Right lobe of liver (tissue), 6 donors: ENCODE measurements at regions not wholly inside any gene's neighbourhood (a gene's known extent, or its start where the extent isn't known, plus 50 kb on each side); places are given as distances from the start of the nearest gene placed in this dataset.
"Not testable (repeated sequence)": the region's sequence is repeated elsewhere in the genome, so short reads cannot be mapped to it uniquely, and the experiment has no call there.

Experiments used
- ATAC-seq, 4 donors: fragments of 200-7000 bp; cut with Tn5 transposase; one replicate each; pipeline ENCODE4 v1.9.1; 2020; ENCODE audit warnings: mild to moderate bottlenecking in 4 of 4, moderate library complexity in 4 of 4
- DNase-seq, 3 donors: peaks; one replicate each; pipeline ENCODE4 v3.0.0-alpha.2; 2020
- H3K27ac ChIP-seq, 3 donors: fragments of 200-600 bp; one replicate each; pipeline ENCODE4 v1.8.0; 2022
- H3K27me3 ChIP-seq, 2 donors: fragments of 200-600 bp; one replicate each; pipeline ENCODE4 v1.8.0; 2022
- H3K36me3 ChIP-seq, 4 donors: fragments of 200-600 bp; sonication (generic) in 1 of 4; one replicate each; pipeline versions ENCODE4 v1.5.1 to v1.8.0; 2017 to 2022; ENCODE audit warnings: control low read depth in 1 of 4
- H3K4me1 ChIP-seq, 4 donors: fragments of 200-600 bp; sonication (generic) in 1 of 4; one replicate each; pipeline versions ENCODE4 v1.5.1 to v1.8.0; 2017 to 2022; ENCODE audit warnings: control low read depth in 1 of 4
- H3K4me3 ChIP-seq, 3 donors: fragments of 200-600 bp; one replicate each; pipeline ENCODE4 v1.8.0; 2022
- H3K9me3 ChIP-seq, 4 donors: fragments of 200-600 bp; sonication (generic) in 1 of 4; one replicate each; pipeline versions ENCODE4 v1.5.1 to v1.8.0; 2017 to 2022; ENCODE audit warnings: control low read depth in 1 of 4
- POLR2A ChIP-seq: fragments of 450-650 bp; IDR thresholded peaks from one replicate; pipeline ENCODE4 v1.6.1; 2017; ENCODE audit warnings: antibody characterized with exemption, mild to moderate bottlenecking
- WGBS: methylation state at CpG from one replicate; pipeline ENCODE4 v1.1.6; 2018; ENCODE audit warnings: low coverage, low lambda C conversion rate; ENCODE audit not compliant: insufficient coverage; ENCODE audit errors: missing lambda C conversion rate; 5-methylcytosine and 5-hydroxymethylcytosine counted together
- intact Hi-C, 2 donors: fragments of 100-400 bp; cut with DNase I; formaldehyde crosslinking; loops; one replicate each; pipeline versions ENCODE4 v1.11.2 to v1.14.1; 2022
- TF ChIP-seq, protein P1 (sequence below), 4 donors: fragments of 200-600 bp in 3 of 4; fragments of 450-650 bp in 1 of 4; IDR thresholded peaks; one replicate each; pipeline versions ENCODE4 v1.5.1 to v1.8.0; 2016 to 2022; ENCODE audit warnings: antibody characterized with exemption in 4 of 4, mild to moderate bottlenecking in 2 of 4
- donor health status: DM: no; HTN: yes; CAD: no.
- donor health status: DM: no; HTN: no; CAD: no.
- donor health status: DM: no; HTN: no; CAD: no.
- donor health status: DM: no; HTN: yes; CAD: no.
- donor health status: DM: no; HTN: yes; CAD: no.

DNA sequence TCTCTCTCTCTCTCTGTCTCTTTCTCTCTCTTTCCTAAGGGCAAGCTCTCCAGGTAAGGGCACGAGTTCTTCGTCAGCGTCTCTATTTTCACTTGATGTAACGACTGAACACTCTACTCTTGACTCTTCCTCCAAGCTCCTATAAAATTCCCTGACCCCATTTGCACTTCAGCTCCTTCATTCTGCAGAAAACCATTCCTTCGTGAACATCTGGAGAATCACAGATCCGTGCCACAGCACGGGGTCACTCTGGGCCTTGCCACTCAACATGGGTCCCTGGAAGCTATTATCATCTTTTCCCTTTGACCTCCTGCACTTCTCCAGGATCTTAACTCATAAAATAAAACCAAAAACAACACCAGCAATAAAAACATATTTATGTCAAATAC, 112.0 kb upstream of the LNX1 start:
- TF ChIP-seq, protein P1, sequence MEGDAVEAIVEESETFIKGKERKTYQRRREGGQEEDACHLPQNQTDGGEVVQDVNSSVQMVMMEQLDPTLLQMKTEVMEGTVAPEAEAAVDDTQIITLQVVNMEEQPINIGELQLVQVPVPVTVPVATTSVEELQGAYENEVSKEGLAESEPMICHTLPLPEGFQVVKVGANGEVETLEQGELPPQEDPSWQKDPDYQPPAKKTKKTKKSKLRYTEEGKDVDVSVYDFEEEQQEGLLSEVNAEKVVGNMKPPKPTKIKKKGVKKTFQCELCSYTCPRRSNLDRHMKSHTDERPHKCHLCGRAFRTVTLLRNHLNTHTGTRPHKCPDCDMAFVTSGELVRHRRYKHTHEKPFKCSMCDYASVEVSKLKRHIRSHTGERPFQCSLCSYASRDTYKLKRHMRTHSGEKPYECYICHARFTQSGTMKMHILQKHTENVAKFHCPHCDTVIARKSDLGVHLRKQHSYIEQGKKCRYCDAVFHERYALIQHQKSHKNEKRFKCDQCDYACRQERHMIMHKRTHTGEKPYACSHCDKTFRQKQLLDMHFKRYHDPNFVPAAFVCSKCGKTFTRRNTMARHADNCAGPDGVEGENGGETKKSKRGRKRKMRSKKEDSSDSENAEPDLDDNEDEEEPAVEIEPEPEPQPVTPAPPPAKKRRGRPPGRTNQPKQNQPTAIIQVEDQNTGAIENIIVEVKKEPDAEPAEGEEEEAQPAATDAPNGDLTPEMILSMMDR (IDR thresholded peaks at IDR 0.05) = no peak
- TF ChIP-seq POLR2A = no peak
- DNase-seq = no peak
- intact Hi-C loops = no loop called here
- Histone ChIP-seq H3K4me3 (no peak overlapping the region), H3K9me3 (no peaks in the 10 kb centered on the region), H3K27ac (peak overlapping the region; percentile 45 to 57 (median 55)), H3K27me3 (no peaks in the 10 kb centered on the region), H3K4me1 (peaks cover 0 to 15% (median 8%) of the 10 kb centered on the region in 4 donors), H3K36me3 (no peaks in the 10 kb centered on the region)
- no peak for ATAC-seq
- WGBS = 56% methylated on average over 7 of the region's 7 CpGs

GRCh38 chr4:53702334-53703266, 111.3 kb upstream of the LNX1 start:
- peak; percentile 89 to 91 (median 91) for DNase-seq
- H3K4me3 ChIP-seq = peak overlapping the region; percentile 9 to 35 (median 28)

GRCh38 chr4:53701260-53701659, 110.0 kb upstream of the LNX1 start:
- H3K9me3 ChIP-seq, H3K4me3 ChIP-seq, H3K36me3 ChIP-seq, ATAC-seq, intact Hi-C loops, DNase-seq, H3K27me3 ChIP-seq, H3K27ac ChIP-seq: not testable (repeated sequence)
- 88% methylated on average over 6 of the region's 6 CpGs for WGBS
- peaks cover 0 to 15% (median 8%) of the 10 kb centered on the region in 4 donors for H3K4me1 ChIP-seq

More at GRCh38 chr4:53702334-53703266, 111.3 kb upstream of the LNX1 start:
- H3K4me1 ChIP-seq = peaks cover 0 to 15% (median 8%) of the 10 kb centered on the region in 4 donors
- intact Hi-C loops = no loop called here
- H3K27me3 ChIP-seq = no peaks in the 10 kb centered on the region
- no peaks in the 10 kb centered on the region for H3K36me3 ChIP-seq
- peak overlapping the region; percentile 45 to 57 (median 55) for H3K27ac ChIP-seq
- TF ChIP-seq, protein P1 (IDR thresholded peaks at IDR 0.05) = no peak
- no peak for TF ChIP-seq POLR2A
- H3K9me3 ChIP-seq = no peaks in the 10 kb centered on the region
- ATAC-seq = peak; percentile 95 to 96 (median 96)
- 3% methylated on average over 16 of the region's 24 CpGs for WGBS

GRCh38 chr4:53699310-53699709, 108.0 kb upstream of the LNX1 start:
- H3K9me3 ChIP-seq, H3K36me3 ChIP-seq, DNase-seq, ATAC-seq, intact Hi-C loops, H3K27ac ChIP-seq, H3K27me3 ChIP-seq, H3K4me3 ChIP-seq: not testable (repeated sequence)
- 73% methylated on average over 2 of the region's 2 CpGs for WGBS
- H3K4me1 ChIP-seq = peaks cover 0 to 17% (median 9%) of the 10 kb centered on the region in 4 donors

DNA sequence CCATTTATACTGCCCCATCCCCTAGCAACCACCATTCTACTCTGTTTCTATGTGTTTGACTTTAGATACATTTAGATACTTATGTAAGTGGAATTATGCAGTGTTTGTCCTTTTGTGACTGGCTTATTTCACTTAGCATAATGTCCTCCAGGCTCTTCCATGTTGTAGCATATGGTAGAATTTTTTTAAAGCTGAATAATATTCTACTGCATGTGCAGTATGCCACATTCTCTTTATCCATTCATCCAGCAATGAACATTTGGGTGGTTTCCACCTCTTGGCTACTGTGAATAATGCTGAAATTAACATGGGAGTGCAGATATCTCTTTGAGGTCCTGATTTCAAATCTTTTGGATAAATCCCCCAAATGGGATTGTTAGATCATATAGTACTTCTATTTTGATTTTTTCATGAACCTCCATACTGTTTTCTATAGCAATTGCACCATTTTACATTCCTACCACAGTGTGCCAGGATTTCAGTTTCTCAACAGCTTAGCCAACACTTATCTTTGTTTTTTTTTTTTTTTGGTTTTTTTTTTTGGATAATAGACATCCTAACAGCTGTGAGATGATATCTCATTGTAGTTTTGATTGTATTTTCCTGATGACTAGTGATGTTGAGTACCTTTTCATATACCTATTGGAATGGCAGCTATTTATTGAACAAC, 105.9 kb upstream of the LNX1 start:
- intact Hi-C loops = no loop called here
- Histone ChIP-seq H3K36me3 (no peaks in the 10 kb centered on the region), H3K27ac (no peak overlapping the region), H3K4me1 (peaks cover 0 to 14% (median 4%) of the 10 kb centered on the region in 4 donors), H3K4me3 (no peak overlapping the region), H3K27me3 (no peaks in the 10 kb centered on the region), H3K9me3 (no peaks in the 10 kb centered on the region)
- ATAC-seq (no peak), DNase-seq (no peak)
- TF ChIP-seq POLR2A = no peak
- TF ChIP-seq, protein P1 (IDR thresholded peaks at IDR 0.05) = no peak
